ENCODE measurements at regions not wholly inside any gene's neighbourhood (a gene's known extent, or its start where the extent isn't known, plus 50 kb on each side); places are given as distances from the start of the nearest gene placed in this dataset.

DNA sequence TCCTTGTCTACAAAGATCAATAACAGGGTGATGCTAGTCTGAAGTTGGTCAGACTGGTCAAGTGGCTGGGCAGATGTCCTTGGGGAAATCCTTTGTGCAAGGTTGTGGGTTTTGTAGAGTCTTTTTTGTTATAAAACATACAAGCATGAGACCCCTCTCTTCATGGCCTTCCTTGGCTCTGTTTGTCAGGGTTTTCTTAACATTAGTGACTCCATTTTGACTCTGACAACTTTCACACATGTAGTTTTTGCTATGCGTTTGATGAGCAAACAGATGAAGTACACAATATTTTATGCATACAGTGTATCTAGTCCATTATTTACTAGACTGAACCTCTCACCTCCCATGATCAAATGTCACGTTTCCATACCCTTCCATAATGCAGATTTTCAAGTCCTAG is 151.2 kb upstream of the KLF7 start:
- Mint-ChIP-seq H3K9me3 (ENCODE audit: insufficient read depth) (no peaks in the 10 kb centered on the region), H3K27me3 (peaks cover 4% of the 10 kb centered on the region), H3K27ac (no peak overlapping the region), H3K4me1 (peaks cover 7% of the 10 kb centered on the region), H3K4me3 (no peak overlapping the region)
- Histone ChIP-seq H3K9me3 (ENCODE audit: control extremely low read depth in 1 of 3, control insufficient read depth in 2 of 3, insufficient read depth in 1 of 3, low read length in 2 of 3) (no peaks in the 10 kb centered on the region), H3K36me3 (replicated peaks in 1 of 2; ENCODE audit: control extremely low read depth in 1 of 2, control insufficient read depth in 1 of 2, extremely low read depth in 1 of 2, insufficient read depth in 2 of 2, low read length in 1 of 2) (no peaks in the 10 kb centered on the region), H4K20me1 (ENCODE audit: control insufficient read depth, insufficient read depth, low read length, poor library complexity, severe bottlenecking) (no peaks in the 10 kb centered on the region), H3K4me1 (ENCODE audit: control insufficient read depth in 2 of 2, insufficient read depth in 2 of 2, low read length in 2 of 2) (peaks cover 0 to 2% of the 10 kb centered on the region in 2 donors), H3K9ac (ENCODE audit: low read length) (no peak overlapping the region), H3K27me3 (replicated peaks in 1 of 4; ENCODE audit: control extremely low read depth in 1 of 4, control insufficient read depth in 3 of 4, insufficient read depth in 4 of 4, low read length in 3 of 4) (no peaks in the 10 kb centered on the region), H3K79me2 (ENCODE audit: control insufficient read depth, insufficient read depth, low read length) (no peaks in the 10 kb centered on the region), H3K27ac (ENCODE audit: low read length in 2 of 2) (no peak overlapping the region), H3K4me3 (ENCODE audit: control extremely low read depth in 1 of 5, extremely low read depth in 1 of 5, insufficient read depth in 1 of 5, low read depth in 2 of 5, low read length in 4 of 5) (no peak overlapping the region), H3K4me2 (replicated peaks; ENCODE audit: low read depth, low read length, poor library complexity, severe bottlenecking) (no peak overlapping the region), H2AFZ (ENCODE audit: insufficient read depth, low read depth, low read length, poor library complexity, severe bottlenecking) (no peak overlapping the region)
- no peak for DNase-seq
- WGBS (ENCODE audit: insufficient coverage): no CpG with 5 or more reads among the region's 2 CpGs
- ChIA-PET POLR2A (no interaction called here), CTCF (no interaction called here)
- no peak for TF ChIP-seq EZH2 (IDR thresholded peaks at IDR 0.05; ENCODE audit: borderline replicate concordance, insufficient read depth, low read depth, low read length, poor library complexity, severe bottlenecking)
- no peak for TF ChIP-seq CTCF (IDR thresholded peaks at IDR 0.05)
- intact Hi-C loops (cut with micrococcal nuclease): no loop called here
- ATAC-seq (ENCODE audit: low read depth): no peak

- DNase-seq: no peak
- intact Hi-C loops (cut with micrococcal nuclease): no loop called here
- Mint-ChIP-seq H3K4me1 (peaks cover 7% of the 10 kb centered on the region), H3K27ac (no peak overlapping the region), H3K27me3 (peaks cover 4% of the 10 kb centered on the region), H3K9me3 (ENCODE audit: insufficient read depth) (no peaks in the 10 kb centered on the region), H3K4me3 (no peak overlapping the region)
- Histone ChIP-seq H2AFZ (ENCODE audit: insufficient read depth, low read depth, low read length, poor library complexity, severe bottlenecking) (no peak overlapping the region), H3K36me3 (replicated peaks in 1 of 2; ENCODE audit: control extremely low read depth in 1 of 2, control insufficient read depth in 1 of 2, extremely low read depth in 1 of 2, insufficient read depth in 2 of 2, low read length in 1 of 2) (no peaks in the 10 kb centered on the region), H3K4me3 (ENCODE audit: control extremely low read depth in 1 of 5, extremely low read depth in 1 of 5, insufficient read depth in 1 of 5, low read depth in 2 of 5, low read length in 4 of 5) (no peak overlapping the region), H3K79me2 (ENCODE audit: control insufficient read depth, insufficient read depth, low read length) (no peaks in the 10 kb centered on the region), H3K27me3 (replicated peaks in 1 of 4; ENCODE audit: control extremely low read depth in 1 of 4, control insufficient read depth in 3 of 4, insufficient read depth in 4 of 4, low read length in 3 of 4) (no peaks in the 10 kb centered on the region), H3K4me2 (replicated peaks; ENCODE audit: low read depth, low read length, poor library complexity, severe bottlenecking) (no peak overlapping the region), H3K27ac (ENCODE audit: low read length in 2 of 2) (no peak overlapping the region), H3K4me1 (ENCODE audit: control insufficient read depth in 2 of 2, insufficient read depth in 2 of 2, low read length in 2 of 2) (peaks cover 0 to 2% of the 10 kb centered on the region in 2 donors), H3K9me3 (ENCODE audit: control extremely low read depth in 1 of 3, control insufficient read depth in 2 of 3, insufficient read depth in 1 of 3, low read length in 2 of 3) (no peaks in the 10 kb centered on the region), H4K20me1 (ENCODE audit: control insufficient read depth, insufficient read depth, low read length, poor library complexity, severe bottlenecking) (no peaks in the 10 kb centered on the region), H3K9ac (ENCODE audit: low read length) (no peak overlapping the region)
- ChIA-PET CTCF (no interaction called here), POLR2A (no interaction called here)
- no peak for TF ChIP-seq EZH2 (IDR thresholded peaks at IDR 0.05; ENCODE audit: borderline replicate concordance, insufficient read depth, low read depth, low read length, poor library complexity, severe bottlenecking)
- no peak for TF ChIP-seq CTCF (IDR thresholded peaks at IDR 0.05)
- no peak for ATAC-seq (ENCODE audit: low read depth)
- WGBS (ENCODE audit: insufficient coverage): no CpG with 5 or more reads among the region's 4 CpGs
Observed at GRCh38 chr2:207317378-207317984, 151.7 kb upstream of the KLF7 start.

All from B cell (primary cell).